UCSD-AML1 (cell line): ENCODE measurements at regions not wholly inside any gene's neighbourhood (a gene's known extent, or its start where the extent isn't known, plus 50 kb on each side); places are given as distances from the start of the nearest gene placed in this dataset.
A peak's percentile ranks its signal among the peaks of the same experiment; 100 is the strongest.

Experiments used
- DNase-seq: peaks from one replicate; lab custom pipeline; 2025; ENCODE audit not compliant: unreplicated experiment; lab: John Stamatoyannopoulos, UW

GRCh38 chr6:105991561-105992314 is 94.4 kb upstream of the PRDM1 start:
- DNase-seq = no peak

- DNase-seq = no peak
Measured at GRCh38 chr6:105990151-105990550, 96.0 kb upstream of the PRDM1 start.

DNA sequence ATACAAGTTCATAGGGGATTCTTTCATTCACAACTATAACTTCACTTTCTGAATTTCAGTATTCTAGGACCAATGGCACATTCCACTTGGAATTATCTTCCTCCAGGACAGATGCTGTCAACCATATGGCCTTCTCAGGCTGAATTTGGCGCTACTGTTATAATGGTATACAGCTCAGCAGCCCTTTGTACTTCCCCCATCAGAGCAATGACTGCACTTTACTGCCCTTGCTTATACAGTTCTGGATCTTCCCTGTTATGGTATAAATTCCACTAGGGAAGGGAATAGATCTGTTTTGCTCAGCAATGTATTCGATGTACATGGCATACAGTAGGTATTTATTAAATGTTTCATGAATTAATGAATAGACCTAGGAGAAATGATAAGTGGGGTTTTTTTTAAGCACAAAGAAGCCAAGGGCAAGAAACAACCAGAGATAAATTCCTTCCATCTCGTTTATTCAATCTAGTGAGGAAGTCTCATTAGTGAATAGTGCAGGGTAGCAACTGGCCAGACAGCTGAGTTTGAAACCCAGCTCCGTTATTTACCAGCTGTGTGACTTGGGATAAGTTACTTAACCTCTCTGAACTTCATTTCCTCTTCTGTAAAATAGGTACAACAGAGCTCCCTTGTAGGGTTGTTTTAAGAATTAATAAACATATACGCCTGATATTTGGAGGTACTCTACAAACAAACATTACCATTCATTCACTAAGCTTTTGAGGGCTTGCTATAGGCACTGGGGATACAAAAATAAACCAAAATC is 97.1 kb upstream of the PRDM1 start:
- DNase-seq = no peak

GRCh38 chr6:105988321-105988720 is 97.8 kb upstream of the PRDM1 start:
- no peak for DNase-seq

DNA sequence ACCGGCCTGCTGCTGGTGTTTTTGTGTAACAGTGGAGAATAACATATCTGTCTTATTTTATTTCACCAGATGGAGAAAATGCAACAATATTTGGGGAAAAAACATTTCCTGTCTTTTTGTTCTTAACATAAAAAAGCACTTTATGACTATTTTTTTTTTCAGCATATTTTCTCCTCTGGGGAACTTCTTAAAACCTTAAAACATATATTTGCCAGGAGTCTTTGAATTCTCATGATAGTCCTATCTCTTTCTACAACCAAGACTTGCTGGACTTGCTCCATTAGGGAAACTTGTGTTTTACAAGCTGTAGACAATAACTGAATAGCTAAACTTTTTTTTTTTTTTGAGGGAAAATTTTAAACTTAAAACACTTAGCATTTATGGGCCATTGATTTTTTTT is 98.6 kb upstream of the PRDM1 start:
- DNase-seq = no peak

DNA sequence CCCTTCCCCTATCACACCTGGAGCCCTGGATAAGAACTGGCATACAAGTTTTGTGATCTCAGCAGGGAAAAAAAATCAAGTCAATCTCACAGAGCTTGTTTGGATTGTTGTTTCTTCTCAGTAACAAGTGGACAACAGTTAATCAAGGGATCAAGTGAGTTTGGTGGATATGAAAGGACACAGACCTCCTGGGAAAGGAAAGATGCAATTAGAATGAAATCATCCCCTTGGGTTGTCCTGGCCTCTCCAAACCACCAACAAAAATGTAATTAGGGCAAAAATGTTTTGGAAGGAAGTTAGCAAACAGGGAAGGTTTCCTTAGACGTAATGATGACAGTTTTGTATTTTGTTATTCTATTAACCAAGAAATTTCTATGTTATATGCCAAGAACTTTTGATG is 99.1 kb upstream of the PRDM1 start:
- DNase-seq = no peak

DNA sequence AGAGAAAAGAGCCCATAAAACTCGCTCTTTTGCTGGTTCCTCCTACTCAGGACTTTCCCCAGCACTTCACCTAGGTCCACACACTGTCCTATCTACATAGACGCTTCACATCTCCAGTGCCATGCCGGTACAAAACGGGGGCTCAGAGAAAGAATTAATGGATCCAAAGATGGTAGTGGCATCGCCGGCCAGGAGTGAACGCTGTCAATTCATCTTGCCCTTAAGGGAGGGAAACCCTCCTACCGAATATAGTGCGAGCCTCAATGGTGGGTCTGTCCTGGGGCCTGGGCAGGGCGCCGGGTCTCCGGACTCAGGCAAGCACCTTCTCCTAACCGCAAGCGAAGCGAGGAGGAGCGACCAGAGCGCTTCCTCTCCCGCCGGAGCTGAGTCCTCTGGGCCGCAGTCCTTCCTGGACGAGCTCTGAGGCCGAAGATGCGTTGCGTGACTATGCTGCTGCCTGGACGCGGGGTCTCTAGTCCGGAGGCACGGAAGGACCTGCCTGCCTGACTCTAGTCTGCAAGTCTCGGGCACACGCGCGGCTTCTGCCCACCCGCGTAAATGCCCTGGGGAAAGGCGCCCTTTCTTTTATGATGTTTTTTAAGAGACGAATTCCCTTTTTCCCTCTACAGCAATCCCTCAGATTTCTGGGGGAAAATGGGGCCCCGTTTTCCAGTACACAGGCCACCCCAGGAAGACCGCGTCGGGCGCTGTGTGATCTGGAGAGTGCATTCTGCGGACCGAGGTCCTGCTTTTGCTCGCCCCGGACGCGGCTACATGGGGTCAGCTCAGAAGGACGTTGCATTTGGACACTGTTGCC is 100.1 kb upstream of the PRDM1 start:
- peak; percentile 17 for DNase-seq

DNA sequence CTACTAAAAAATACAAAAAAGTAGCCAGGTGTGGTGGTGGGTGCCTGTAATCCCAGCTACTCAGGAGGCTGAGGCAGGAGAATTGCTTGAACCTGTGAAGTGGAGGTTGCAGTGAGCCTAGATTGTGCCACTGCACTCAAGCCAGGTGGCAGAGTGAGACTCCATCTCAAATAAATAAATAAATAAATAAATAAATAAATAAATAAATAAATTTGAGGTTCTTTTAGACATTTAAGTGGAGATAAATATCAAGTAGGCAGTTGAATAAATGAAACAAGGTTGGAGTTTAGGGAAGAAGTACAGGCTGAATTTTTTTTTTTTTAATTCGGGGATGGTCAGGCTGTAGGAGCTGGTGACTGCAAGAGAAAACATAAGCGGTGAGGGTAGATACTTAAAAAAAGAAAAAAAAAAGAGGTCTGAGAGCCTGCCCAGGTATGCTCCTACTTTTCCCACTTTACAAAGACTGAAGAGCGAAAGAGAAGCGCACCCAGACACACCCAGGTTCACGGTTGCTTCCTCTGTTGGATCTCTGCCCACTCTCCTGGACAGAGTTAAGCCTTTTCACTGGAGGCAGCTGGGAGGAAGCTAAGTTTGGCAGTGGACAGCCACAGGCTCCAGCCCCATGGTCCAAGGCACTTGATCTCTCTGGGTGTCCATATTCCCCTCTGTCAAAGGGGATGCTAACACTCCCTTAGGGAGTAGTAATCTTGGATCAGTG is 100.9 kb upstream of the PRDM1 start:
- no peak for DNase-seq

GRCh38 chr6:105983763-105984162 is 102.4 kb upstream of the PRDM1 start:
- DNase-seq = no peak

- no peak for DNase-seq
Measured at GRCh38 chr6:105982761-105983540, 103.2 kb upstream of the PRDM1 start.

DNA sequence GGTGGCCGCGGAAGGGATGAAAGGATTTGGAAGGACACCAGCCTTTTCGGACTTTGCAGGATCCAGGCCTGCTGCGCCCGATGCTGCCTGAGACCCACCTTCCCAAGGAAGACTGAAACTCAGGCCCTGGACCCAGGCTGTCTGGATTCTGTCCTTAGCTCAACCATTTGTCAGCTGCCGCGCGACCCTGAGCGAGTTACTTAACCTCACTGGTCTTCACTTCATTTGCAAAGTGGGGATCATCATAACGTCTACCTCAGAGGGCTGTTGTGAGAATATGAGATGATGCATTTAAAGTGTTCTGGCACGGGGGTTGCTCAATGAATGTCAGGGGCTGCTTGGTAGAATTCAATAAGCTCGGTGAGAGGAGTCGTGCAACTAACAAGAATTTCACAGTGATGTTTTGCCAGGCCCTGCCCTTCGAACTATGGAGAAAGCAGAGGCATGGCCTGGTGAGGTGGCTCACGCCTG is 104.2 kb upstream of the PRDM1 start:
- DNase-seq = no peak

DNA sequence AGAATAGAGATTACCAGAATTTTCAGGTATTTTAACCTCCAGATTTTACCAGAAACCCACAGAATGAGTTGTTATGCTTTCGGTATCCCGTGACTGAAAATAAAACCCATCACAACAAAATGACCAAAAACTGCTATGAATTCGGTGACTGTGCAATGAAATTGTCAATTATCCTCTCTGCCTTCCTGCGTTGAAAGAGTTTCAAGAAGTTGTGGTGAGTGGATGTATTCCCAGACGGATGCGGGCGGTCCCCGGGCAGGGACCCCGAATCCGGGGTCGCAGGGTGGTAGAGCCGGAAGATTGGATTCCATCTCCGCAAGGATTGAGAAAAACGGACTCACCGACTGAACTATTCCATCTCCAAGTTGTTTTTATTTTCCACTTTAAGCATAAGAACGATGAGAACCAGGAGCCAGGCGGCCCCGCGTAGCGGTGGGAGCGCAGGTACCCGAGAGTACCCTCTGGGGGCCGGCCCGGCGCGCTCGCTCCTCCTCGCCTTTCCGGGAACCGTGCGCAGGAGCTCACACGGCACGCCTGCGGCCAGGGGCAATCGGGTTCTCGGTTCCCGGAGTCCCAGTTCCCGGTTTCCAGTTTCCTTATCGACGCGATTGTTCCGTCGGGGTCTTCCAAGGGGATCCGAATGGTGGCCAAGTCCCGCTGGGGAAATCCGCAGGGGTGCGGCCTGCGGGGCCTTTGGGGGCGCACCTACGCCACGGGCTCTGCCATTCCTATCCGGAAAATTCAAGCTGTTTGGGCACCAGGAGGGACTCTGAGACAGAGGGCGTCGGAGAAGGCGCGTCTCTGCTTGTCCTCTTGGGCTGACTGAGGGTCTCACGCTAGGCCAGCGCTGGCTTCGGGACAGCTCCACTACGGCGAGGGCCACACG is 104.9 kb upstream of the PRDM1 start:
- DNase-seq = no peak

GRCh38 chr6:105978974-105979373 is 107.2 kb upstream of the PRDM1 start:
- DNase-seq = no peak

DNA sequence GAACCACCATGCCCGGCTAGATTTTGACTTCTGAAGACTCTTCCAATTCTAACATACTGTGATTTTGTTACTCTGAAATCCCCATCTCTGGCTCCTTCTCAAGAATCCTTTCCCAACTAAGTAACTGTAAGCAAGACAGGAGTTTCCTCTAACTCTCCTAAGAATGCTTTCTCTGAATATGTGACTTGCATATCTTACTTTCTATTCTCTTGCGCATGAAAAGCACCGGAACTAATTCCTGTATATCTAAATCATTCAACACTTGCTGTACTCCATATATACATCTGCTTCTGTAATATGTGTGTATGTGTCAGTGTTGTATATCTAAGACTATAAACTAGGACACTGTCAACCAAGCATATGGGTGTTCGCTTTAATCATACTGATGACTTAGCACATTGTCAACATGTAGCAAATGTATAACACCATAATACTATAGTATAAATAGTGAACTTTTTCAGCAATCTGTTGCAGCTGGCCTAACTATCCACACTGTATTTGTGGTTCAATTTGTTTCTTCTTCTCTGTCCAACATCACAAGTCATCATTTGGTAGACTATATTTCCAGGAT is 108.1 kb upstream of the PRDM1 start:
- no peak for DNase-seq

DNA sequence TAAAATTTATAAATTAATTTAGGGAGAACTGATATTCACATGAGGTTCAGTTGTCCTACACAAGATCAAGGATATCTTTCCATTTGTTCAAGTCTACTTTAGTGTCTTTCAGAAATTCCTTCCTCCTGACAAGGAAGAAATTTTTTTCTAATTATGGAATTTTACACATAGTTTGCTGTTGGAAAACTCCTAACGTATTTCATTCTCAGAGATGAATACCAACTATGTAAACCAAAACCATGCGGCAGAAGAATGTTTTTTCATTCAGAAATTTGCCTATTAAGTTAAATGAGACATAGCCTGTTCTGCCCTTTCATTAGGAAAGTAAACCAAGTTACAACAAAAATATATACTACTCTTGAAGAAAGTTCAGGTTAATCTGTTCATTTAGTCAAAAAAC is 111.2 kb upstream of the PRDM1 start:
- DNase-seq = no peak

DNA sequence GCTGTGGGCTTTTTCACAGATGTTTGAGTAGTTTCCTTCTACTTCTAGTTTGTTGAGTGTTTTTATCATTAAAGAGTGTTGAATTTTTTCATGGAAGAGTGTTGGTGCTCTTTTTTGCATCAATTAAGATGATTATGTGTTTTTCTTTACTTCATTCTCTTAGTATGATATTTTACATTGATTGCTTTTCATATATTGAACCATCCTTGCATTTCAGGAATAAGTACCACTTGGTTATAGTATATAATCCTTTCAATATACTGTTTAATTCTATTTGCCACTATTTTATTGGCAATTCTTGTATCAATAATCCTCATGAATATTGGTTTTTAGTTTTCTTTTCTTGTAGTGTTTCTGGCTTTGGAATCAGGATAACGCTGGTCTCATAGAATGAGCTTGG is 113.7 kb upstream of the PRDM1 start:
- DNase-seq = no peak

- DNase-seq = no peak
Measured at GRCh38 chr6:105968603-105969333, 117.4 kb upstream of the PRDM1 start.

- DNase-seq = no peak
Measured at GRCh38 chr6:105967917-105968602, 118.1 kb upstream of the PRDM1 start.
